GM18498 (cell line): ENCODE measurements at regions not wholly inside any gene's neighbourhood (a gene's known extent, or its start where the extent isn't known, plus 50 kb on each side); places are given as distances from the start of the nearest gene placed in this dataset.

Experiments used
- ATAC-seq: cut with Tn5 transposase; IDR thresholded peaks from one replicate; pipeline ENCODE4 v1.9.1; 2021; ENCODE audit warnings: mild to moderate bottlenecking, moderate library complexity; ENCODE audit not compliant: unreplicated experiment

DNA sequence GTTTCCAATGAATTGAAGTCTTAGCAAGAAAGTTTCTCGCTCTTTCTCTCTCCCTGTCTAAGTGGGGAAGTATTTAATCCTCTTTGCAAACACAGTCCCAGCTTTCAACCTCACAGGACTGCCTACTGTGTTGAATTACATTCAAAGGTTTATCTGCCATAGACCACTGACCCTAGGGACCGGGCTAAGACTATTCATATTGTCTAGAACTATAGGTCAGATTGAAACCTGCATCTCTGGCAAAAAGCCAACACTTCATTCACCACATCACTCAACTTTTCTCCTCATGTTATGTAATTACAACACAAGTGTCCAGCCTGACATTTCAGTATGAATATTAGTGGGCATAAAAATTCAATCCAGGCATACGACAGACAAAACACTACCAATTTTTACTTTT, 314.7 kb upstream of the RSPO3 start:
- peak; percentile 40 for ATAC-seq

- peak; percentile 85 for ATAC-seq
These were observed 314.0 kb upstream of the RSPO3 start for GRCh38 chr6:126804332-126805064.

DNA sequence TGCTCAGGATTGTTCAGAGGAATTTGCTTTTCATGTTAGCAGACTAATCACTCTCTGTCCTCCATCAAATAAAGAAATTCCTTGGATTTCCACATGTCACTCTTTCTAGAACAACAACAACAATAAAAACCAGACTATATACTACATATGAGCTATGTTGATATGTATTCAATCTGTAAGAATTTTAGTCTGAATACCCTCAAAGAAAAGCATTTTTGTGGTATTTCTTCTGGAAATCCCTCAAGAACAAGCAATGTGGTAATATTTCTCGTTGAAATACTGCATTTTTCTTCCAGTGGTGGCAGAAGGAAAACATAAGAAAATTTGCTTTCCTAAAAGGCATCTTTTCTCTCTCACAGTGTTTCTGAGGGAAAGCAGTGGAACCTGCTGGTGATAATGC, 312.6 kb upstream of the RSPO3 start:
- no peak for ATAC-seq

GRCh38 chr6:126807876-126808275, 310.6 kb upstream of the RSPO3 start:
- ATAC-seq, result no peak

DNA sequence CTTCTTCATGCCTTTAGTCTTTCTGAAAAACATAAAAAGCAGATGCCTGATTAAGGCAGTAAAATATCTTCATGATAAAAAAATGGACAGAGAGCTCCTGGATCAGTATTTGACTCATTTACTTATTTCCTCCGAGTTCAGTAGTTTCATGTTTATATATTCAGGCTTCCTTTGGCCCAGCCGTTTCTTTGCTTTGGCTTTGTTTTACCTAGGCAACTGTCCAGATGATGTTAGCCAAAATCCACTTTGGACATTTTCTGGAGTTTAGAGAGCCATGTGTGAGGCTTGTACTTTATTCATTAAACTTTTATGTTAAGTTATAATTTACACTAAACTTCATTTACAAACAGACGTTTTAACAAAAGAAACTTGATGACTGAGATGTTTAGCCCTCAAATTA, 307.1 kb upstream of the RSPO3 start:
- no peak for ATAC-seq

DNA sequence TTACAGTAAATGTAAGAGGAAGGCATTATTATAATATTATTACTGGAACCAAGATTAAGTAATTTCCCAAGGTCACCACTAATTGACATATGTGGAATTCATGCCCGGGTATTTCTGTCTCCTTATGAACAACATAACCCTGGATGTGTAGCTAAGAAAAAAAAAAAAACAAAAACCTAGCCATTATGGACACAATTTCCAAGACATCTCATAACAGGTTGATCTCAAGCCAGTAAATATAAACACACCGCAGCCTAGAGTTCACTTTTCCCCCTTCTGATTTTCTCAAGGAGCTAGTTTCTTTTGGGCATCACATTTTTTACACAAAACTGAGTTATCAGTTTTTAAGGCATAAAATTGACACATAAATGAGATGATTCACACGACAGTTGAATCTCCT, 306.5 kb upstream of the RSPO3 start:
- ATAC-seq, result no peak

DNA sequence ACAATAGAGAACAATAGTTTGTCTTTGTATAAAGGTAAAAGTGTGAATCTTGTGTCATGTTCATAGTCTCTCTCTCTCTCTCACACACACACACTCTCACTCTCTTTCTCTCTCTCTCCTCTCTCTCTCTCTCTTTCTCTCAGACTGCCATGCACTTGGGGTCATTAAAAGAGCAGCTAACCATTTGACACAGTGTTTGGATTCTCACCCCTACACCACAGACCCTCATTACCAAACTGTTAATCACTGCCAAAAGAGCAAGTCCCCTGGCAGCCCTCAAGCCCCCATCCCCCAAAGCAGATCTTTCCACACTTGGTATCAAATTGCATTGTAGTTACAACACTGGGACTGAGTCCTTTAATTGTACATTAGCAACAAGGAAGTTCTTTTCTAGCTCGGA, 305.8 kb upstream of the RSPO3 start:
- no peak for ATAC-seq

- no peak for ATAC-seq
These were observed 297.8 kb upstream of the RSPO3 start for GRCh38 chr6:126820634-126821033.

- ATAC-seq, result no peak
These were observed 296.8 kb upstream of the RSPO3 start for GRCh38 chr6:126821706-126822105.

DNA sequence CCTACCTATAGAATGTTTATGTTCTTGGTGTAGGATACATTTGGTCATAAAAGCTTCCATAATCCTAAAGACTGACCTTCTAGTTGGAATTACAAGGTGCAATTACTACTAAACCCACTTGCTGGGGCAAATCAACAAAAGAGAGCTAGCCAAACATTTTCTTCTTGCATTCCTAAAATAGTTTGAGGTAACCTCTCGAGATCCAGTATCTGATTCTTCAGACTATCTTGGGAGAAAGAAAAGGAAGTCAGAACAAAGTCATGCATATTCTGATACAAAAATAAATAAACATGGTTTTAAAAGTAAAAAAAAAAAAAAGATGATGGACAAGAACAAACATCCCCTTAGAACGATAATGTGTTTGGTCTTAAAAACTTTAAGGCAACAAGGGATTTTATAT, 294.2 kb upstream of the RSPO3 start:
- no peak for ATAC-seq

GRCh38 chr6:126824815-126825214, 293.7 kb upstream of the RSPO3 start:
- ATAC-seq, result no peak

DNA sequence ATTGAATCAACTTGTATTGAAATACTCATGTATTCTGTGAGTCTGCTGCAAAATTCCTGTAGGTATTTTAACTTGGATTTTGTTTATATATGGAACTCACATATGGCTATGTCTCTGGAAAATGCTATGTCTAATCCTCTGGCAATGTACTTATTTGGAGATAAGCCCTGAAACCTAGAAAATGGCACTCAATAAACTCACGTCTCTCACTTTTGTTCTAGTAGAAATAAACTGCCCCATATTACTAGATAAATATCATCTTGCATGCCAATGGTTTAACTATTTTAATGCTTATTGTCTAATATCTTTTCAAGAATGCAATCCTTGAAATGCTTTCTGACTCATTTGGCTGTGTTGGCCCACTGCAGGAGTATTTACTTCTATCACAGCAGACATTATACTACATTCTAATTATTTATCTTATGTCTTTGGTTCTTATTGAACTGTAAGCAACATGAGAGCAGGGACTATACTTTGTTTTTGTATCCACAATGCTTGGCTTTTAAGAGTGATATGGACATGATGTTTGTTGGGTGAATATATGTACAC, 292.2 kb upstream of the RSPO3 start:
- ATAC-seq, result no peak

- ATAC-seq, result no peak
These were observed 287.0 kb upstream of the RSPO3 start for GRCh38 chr6:126831461-126831860.

DNA sequence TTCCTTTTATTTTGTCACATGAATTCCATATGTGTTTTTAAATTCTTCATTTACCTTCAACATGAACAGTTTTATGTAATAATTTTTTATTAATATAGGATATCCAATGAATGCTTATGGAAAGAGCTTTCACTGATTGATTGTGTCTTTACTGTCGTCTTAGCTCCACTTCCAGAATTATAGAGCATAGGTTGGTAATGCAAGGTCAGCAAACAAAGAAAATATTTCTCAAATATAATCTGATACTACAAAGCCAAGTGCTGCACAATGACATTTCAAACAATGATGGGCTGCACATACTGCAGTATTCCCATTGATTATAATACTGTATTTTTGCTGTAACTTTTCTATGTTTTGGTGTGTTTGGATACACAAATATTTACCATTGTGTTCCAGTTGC, 275.7 kb upstream of the RSPO3 start:
- no peak for ATAC-seq

DNA sequence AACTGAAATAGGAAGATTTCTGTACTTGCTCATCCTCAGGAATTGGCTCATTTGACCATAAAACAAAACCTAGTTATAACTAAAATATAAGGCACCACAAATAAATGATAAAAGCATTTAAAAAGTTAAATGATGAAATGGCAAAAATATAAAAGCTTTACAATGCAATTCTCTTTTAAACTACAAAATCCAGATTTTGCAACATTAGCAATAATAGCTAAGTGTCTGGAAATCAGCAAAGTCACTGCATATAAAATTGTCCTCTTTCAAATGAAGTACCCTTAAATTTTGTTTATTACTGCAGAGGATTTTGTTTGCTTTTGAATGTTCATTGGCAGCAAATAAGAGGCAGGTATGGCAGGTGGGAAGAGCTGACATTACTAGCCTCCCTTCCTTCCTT, 270.4 kb upstream of the RSPO3 start:
- ATAC-seq, result no peak

DNA sequence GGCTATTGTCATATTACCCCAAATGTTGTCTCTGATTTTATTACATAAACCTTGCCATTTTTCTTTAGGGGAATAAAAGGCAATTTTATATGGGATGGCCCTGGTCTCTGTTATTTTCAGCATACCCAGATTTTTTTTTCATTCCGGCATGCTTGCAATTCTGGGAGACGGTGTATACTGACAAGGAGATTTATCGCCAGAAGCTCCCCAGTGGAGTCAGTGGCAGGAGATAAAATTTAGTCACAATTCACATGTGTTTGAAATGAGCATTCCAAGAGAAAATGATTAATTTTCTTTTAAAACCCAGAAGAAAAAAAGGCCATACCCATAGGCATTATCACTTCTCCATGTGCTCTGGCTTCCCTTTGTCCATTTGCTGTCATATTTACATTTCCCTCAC, 250.8 kb upstream of the RSPO3 start:
- no peak for ATAC-seq

DNA sequence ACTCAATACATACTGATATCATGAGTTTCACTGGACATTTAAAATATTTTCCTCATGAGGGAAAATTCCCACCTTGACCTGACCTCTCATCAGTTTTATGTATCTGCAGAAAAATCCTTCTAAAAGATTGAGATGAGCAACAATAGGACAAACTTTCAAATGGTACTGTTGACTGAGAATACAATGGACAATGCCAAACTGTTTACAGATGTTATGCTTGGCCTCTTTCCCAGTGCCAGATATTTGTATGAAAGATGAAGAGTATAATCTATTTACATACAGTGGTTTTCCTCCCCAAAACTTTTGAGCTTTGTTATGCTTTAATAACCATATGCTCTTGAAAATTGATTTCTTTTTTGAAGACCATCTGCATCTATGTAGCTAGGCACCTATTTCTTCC, 245.1 kb upstream of the RSPO3 start:
- ATAC-seq, result no peak

- ATAC-seq, result no peak
These were observed 244.7 kb upstream of the RSPO3 start for GRCh38 chr6:126873791-126874190.

- ATAC-seq, result no peak
These were observed 242.0 kb upstream of the RSPO3 start for GRCh38 chr6:126876446-126876845.

DNA sequence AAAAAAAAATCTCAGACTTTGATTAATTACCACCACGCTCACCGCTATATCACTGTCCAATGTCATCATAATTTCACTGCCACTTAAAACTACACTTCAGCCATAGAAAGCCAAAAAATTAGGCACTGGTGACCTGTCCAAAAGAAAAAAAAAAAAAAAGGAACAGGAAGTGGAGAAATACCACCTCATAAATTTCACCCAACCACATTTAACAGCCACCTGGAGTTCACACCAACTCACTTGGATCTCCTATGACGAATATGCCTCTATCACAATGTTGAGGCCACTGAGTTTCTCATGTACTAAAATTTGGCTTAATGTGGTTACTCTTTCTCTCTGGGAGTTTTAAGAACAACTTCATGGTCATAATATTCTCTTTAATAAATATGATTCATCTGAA, 237.5 kb upstream of the RSPO3 start:
- no peak for ATAC-seq

GRCh38 chr6:126886106-126886505, 232.4 kb upstream of the RSPO3 start:
- ATAC-seq, result no peak

DNA sequence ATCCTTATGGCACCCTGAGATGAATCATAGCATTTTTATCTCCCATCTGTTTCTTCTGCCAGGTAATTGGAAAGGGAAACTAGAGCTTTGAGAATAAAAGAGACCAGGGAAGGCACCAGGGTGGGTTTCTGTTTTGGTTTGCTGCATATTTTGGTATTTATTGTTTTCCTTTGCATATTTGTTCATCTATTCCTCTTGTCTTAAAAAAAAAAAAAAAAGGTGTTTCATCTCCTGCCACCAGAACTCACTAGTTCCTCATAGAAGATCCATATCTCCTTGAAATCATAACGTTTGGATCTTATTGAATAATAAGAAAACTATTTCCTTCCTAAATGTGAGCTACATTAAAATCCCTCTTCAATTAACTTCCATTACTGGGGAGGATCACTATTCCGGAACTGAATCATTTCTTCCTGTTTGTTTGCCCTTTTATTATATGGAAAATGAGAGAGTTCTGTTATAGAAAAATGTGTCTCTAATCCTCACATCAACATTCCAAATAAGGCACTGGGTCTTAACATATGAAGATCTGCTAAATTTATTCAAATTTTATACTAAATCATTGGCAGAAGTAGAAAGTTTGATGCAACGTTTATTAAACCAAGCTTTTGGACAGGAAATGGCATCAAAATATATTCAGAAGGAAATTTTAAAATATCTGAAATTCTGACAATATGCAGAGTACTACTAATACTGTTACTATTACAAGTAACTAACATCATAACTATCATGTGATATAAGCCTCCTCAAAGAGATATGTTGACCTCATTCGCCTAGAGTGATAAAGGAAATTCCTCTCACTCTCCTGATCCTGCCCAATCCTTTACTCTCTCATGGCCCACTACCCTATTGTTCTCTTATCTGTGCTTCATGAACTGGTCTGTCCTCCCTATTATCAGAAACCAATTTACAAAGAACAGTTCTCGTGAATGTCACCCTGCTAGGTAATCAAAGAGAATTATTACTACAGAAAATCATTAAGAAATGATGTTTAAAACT, 229.4 kb upstream of the RSPO3 start:
- ATAC-seq, result no peak
